ENCODE measurements at regions not wholly inside any gene's neighbourhood (a gene's known extent, or its start where the extent isn't known, plus 50 kb on each side); places are given as distances from the start of the nearest gene placed in this dataset.

DNA sequence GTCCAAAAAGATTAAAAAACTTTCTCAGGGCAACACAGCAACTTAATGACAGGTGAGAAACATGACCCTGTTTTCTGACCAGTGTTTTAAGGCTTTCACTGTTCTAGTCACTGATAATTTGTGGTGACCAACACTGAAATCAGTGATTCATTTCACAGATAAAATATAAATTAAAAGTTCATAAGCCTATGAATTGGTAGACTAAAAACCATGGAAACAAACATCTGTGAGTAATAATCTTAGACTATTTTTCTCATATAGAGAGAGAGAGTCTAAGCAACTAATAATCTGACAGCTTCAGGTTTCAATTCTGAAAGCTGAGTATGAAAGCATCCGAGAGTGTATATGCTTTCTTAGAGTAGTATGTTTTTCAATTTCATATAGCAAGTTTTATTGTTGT is 536.9 kb downstream of the ADGRL2 start:
- TF ChIP-seq, protein P1, sequence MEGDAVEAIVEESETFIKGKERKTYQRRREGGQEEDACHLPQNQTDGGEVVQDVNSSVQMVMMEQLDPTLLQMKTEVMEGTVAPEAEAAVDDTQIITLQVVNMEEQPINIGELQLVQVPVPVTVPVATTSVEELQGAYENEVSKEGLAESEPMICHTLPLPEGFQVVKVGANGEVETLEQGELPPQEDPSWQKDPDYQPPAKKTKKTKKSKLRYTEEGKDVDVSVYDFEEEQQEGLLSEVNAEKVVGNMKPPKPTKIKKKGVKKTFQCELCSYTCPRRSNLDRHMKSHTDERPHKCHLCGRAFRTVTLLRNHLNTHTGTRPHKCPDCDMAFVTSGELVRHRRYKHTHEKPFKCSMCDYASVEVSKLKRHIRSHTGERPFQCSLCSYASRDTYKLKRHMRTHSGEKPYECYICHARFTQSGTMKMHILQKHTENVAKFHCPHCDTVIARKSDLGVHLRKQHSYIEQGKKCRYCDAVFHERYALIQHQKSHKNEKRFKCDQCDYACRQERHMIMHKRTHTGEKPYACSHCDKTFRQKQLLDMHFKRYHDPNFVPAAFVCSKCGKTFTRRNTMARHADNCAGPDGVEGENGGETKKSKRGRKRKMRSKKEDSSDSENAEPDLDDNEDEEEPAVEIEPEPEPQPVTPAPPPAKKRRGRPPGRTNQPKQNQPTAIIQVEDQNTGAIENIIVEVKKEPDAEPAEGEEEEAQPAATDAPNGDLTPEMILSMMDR (conservative IDR thresholded peaks at IDR 0.05; ENCODE audit: low read depth, low read length) = no peak
- TF ChIP-seq EZH2 (IDR thresholded peaks at IDR 0.05; ENCODE audit: borderline replicate concordance, low read depth, low read length, poor library complexity, severe bottlenecking) = no peak

All from A673 (cell line).